ENCODE measurements at regions not wholly inside any gene's neighbourhood (a gene's known extent, or its start where the extent isn't known, plus 50 kb on each side); places are given as distances from the start of the nearest gene placed in this dataset.
A peak's percentile ranks its signal among the peaks of the same experiment; 100 is the strongest.
"Not testable (repeated sequence)": the region's sequence is repeated elsewhere in the genome, so short reads cannot be mapped to it uniquely, and the experiment has no call there.

DNA sequence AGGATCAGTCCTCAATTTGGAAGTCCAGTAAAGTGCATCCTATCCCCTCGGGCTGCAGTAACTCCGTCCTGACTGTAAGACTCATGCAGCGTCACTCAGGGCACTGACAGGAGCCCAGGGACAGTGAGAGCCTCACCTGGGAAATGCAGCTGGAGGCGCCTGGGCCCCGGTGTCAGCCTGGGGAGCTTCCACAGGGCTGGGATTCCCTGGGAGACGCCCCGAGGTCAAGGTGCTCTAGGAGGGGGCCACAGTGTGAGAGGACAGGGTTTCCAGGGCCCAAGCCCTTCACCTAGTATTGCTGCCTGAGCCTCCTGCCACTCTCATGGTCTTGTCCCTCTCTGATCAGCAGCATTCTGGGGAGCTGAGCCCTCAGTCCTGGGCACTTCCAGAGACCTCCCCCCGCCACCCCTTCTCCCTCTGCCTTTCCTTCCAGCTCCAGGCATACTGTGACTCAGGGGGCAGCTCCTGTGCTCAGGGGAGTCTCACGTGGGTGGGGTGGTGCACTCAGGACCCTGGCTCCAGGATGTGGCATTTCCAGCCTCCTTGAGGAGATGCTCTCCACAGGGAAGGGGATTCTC, 99.1 kb upstream of the IGLL5 start:
- ATAC-seq (peak; percentile 30), DNase-seq (ENCODE audit: low spot score) (no peak)
- intact Hi-C loops (cut with DNase I) = no loop called here

DNA sequence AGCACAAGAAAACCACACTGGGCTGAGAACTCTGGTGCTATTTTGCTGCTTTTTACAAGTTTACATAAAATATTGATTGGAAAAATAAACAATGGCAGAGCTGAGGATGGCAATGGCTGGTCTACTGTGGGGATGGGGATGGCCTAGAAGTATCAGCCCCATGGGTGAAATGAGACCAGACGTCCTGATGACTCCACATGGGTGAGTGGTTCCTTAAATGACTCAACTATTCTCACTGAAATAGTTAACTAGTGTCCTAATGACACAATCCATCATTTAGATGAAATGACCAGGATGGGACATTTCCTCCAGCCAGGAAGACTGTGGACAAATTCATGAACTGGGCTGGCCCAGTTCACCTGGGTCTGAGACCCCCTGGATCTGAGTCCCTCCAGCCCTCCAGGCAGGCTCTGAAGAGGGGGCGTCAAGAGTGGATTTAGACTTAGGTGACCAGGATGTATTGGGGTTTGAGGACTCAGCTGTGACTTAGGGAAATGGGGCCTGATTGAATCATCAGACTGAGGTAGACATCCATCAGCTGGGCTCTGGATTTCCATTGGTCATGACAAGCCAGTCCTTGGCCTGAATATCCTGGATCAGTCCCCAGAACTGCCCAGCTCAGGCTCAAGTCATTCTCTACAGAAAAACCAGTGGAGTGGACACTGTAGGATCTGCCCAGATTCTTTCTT, 98.2 kb upstream of the IGLL5 start:
- DNase-seq (ENCODE audit: low spot score) (no peak), ATAC-seq (no peak)
- intact Hi-C loops (cut with DNase I) = no loop called here

DNA sequence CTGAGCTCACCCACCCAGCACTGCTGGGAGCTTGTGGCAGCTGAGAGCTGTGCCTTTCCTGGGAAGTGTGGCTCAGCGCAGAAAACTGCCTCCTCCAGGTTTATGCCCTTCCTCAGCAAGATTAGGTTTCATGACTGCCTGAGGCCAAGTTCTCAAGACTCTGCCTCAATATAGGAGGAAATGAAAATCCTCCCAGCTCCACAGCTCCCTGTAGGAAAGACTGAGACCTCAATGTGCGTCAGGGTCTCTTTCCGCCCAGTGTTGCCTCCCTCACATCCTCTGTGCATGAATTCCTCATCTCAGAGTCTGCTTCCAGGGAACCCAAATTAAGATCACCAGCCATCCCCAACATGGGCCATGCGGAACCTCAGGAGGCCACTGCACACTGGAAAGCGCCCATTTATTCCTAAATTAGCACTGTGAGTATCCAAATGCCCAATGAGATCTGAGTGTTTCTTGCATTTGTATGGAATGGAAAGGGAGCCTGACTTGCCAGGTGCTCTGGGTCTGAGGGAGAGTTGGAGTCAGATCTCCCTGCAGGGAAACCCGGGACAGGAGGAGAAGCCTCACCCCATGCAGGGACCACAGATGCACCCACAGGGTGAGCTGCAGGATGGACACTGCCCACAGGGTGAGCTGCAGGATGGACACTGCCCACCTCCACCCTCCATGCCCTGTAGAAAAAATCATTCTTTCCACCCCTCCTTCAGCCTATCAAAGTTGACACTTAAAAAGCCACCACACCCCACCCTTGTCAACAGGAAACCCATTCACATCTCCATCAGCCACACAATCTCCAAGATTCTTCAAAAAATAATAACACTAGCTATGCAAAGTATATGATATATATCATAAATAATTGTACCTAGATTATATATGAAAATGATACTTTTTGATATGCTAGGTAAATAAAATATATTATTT, 97.4 kb upstream of the IGLL5 start:
- intact Hi-C loops (cut with DNase I) = no loop called here
- ATAC-seq (no peak), DNase-seq (ENCODE audit: low spot score) (no peak)

DNA sequence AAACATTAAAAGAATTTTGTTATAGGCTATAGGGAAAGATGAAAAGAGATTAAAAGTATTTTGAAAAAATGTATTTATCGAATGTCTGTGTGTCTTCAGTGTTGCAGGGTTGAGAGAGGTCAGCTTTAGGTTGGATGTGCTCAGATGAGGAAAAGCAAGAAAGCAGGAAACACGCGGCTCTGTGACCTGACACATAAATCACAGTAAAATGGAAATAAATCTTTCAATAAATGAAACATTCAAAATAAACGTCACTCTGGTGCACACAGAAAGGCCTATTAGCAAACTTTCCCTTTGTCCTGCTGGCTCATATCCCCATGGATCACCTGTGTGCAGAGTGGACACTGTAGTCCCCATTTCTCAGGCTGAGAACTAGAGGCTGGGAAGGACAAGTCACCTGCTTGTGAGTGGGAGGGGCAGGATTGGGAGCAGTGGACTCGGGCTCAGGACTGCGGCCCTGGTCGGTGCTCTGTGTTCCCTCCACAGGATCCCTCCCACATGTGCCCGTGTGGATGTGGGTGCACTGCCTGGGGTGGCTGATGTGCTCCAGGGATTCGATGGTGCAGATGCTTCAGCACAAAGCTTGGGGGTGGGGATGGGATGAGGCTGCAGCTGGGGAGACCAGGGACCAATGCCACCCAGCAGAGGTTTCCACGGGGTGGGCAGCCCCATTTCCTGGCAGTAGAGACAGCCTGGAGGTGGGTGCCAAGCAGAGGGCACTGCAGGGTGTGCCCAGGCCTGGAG, 96.0 kb upstream of the IGLL5 start:
- ATAC-seq (no peak), DNase-seq (ENCODE audit: low spot score) (no peak)
- intact Hi-C loops (cut with DNase I) = no loop called here

DNA sequence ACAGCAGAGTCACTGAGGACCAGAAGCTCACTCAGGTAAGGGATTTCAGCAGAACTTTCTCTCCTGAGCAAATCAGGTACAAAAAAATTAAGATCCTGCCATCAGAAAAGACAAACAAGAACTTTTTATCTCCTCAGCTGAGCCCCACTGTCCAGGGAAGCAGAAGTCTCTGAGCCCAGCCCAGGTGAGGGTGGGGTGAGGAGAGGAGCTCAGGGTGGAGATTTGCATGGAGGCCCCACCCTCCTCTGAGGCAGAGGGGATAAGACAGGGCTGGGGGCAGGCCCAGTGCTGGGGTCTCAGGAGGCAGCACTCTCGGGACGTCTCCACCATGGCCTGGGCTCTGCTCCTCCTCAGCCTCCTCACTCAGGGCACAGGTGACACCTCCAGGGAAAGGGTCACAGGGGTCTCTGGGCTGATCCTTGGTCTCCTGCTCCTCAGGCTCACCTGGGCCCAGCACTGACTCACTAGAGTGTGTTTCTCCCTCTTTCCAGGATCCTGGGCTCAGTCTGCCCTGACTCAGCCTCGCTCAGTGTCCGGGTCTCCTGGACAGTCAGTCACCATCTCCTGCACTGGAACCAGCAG, 95.3 kb upstream of the IGLL5 start:
- ATAC-seq; DNase-seq (ENCODE audit: low spot score); intact Hi-C loops (cut with DNase I): not testable (repeated sequence)

DNA sequence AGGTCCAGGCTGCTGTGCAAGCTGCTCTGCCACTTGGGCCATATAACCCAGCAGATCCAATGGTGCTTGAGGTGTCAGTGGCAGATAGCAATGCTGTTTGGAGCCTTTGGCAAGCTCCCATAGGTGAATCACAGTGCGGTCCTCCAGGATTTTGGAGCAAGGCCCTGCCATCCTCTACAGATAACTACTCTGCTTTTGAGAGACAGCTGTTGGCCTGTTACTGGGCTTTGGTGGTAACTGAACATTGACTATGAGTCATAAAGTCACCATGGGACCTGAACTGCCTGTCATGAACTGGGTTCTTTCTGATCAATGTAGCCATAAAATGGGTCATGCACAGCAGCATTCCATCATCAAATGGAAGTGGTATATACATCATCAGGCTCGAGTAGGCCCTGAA, 92.0 kb upstream of the IGLL5 start:
- peak; percentile 31 for DNase-seq (ENCODE audit: low spot score)
- ATAC-seq; intact Hi-C loops (cut with DNase I): not testable (repeated sequence)

DNA sequence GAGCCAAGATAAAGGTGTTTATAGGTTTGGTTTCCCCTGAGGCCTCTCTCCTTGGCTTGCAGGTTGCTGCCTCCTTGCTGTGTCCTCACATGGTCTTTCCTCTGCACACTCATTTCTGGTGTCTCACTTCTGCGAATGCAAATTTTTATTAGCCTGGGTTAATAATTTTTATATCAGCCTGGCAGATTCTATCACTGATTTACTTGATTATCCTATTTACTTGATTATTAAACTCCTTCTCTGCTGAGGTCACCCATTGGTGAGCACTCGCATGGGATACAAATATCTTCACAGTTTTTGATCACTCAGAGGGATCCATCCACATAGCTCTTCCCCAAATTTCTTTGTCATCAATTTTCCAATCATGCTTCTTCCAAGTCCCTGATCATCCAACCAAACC, 90.9 kb upstream of the IGLL5 start:
- ATAC-seq = no peak
- no peak for DNase-seq (ENCODE audit: low spot score)
- intact Hi-C loops (cut with DNase I) = no loop called here

DNA sequence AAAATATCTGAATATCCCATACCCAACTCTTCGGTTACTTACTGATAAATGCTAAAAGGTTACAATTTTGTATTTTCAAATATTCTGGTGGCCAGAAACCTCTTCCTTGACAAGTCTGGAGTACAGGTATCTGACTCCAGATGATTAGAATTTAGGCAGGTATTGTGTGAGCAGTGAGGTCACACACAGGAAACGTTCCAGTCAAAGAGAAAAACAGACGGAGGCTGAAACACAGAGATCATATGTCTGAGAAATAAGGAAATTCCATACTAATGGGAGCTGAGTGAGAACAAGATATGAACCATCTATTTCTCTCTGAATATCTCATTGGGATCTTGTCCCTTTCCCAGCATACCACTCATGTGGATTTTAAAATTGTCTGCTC, 89.4 kb upstream of the IGLL5 start:
- DNase-seq (ENCODE audit: low spot score) (no peak), ATAC-seq (no peak)
- intact Hi-C loops (cut with DNase I) = no loop called here

DNA sequence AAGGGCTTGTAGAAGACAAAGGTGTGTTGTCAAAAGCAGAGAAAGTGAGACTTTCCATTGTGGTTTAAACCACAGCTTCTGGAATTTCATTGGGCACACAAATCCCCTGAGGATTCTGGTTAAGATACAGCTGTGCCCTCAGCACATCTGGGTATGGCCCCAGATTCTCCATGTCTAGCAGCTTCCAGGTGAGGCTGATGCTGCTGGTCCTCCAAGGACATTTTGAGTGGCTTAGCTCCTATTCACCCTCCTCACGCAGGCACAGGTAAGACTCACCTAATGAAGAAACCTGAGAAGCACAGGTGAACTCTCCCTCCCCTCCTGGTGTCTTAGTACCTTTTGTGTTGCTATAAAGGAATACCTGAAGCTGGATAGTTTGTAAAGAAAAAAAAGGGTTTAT, 88.9 kb upstream of the IGLL5 start:
- ATAC-seq (no peak), DNase-seq (ENCODE audit: low spot score) (no peak)
- intact Hi-C loops (cut with DNase I) = no loop called here

DNA sequence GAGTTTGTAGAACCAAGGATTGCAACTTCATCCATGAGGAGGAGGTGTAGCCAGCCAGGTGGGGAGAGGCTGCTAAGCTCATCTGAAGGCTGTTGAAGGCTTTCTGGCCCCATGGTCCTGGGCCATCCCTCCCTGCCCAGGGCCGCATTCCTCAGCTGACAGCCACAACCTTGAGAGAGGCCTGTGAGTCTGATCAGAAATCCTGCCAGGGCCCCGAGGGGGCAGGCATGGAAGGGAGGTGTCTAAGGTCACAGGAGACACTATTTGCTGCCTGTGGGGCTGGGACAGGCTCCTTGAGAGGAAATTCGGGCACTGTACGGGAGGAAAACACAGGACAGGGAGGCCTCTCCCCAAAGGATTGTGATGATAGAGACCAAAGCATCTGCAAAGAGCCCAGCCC, 88.1 kb upstream of the IGLL5 start:
- ATAC-seq = no peak
- intact Hi-C loops (cut with DNase I) = no loop called here
- no peak for DNase-seq (ENCODE audit: low spot score)

DNA sequence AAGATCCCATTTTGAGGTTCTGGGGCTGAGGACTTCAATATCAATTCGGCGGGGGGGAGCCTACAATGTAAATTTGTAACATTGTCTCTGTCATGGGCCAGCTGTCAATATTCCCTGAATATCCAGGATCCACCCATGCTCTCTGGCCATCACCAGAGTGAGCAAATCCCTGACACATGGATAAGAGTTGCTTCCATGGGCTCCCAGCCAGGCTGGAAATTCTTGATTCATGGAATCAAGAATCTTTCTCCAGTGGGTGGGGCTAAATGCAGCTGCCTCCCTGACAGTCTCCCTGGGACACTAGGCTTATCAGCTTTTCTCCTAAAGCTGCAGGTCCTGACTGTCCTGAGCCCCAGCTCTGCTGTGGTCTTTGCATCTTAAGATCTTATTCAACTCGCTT, 86.9 kb upstream of the IGLL5 start:
- DNase-seq (ENCODE audit: low spot score) = no peak
- intact Hi-C loops (cut with DNase I) = no loop called here
- ATAC-seq = peak; percentile 24

DNA sequence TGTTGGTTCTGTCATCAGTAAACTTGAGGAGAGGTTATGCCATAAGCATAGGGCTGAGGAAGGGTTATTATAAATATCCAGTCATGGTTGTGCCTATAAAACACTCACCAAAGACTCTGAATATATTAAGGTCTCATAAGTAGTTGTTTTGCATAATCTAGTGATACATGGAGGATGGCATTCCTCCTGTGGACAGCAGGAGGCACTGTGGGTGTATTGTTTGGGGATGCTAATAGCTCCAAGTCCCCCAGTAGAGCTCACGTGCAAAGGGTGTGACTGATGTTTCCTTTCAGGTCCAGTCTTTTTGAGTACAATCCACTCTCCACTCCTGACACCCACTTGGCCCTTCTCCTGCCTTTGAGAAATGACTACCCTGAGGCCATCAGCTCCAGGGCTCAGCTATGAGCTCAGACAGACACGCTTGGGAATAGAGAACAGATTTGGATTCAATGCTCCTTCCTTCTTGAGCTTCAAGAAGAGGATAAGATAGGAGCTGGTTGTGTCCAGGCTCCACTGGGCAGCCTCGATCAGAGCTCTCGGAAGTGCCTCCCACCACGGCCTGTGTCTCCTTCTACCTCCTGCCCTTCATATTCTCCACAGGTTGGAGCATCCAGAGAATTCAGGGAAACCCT, 85.2 kb upstream of the IGLL5 start:
- intact Hi-C loops (cut with DNase I) = no loop called here
- DNase-seq (ENCODE audit: low spot score) = no peak

DNA sequence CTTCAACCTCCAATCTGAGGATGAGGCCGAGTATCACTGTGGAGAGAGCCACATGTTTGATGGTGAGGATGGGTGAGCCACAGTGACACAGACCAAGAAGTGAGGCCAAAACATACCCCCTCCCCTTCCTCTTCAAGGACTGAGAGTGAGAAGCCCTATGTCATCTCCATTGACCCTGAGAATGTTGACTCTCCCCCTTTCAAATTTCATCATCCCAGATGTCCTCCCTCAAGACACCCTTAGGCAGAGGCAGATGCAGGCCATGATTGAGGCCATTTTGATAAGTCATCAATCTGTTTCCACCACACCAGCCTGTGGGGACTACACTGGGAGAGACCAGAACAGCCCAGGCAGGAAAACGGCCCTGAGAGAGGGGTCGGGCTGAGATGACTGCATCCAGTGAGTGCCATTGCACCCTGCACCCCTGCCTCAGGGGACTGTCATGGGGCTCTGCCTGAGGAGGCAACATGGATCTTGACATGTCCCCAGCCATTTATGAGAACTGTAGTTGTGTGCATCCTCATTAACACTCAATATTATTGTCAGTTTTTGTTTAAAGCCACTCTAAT, 84.2 kb upstream of the IGLL5 start:
- DNase-seq (ENCODE audit: low spot score) = no peak
- intact Hi-C loops (cut with DNase I) = no loop called here
- ATAC-seq = no peak

More for the DNA sequence above, 85.2 kb upstream of the IGLL5 start:
- ATAC-seq = no peak

DNA sequence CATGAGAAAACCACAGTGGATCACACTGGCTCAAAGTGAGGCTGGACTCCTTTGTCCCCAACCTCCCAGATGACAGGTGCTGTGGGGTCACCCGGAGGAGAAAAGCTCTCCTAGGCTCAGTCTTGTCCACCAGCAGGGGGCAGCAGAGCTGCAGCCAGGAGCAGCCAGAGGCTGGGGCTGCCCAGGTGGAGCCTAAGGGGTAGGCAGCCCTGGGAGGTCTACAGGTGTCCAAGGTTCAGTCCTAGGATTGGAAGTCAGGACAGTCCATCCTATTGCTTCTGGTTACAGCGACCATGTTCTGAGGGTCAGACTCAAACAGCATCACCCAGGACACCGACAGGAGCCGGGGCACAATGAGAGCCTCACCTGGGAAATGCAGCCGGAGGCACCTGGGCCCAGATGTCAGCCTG, 77.6 kb upstream of the IGLL5 start:
- intact Hi-C loops (cut with DNase I) = no loop called here
- DNase-seq (ENCODE audit: low spot score) (peak; percentile 78), ATAC-seq (no peak)

DNA sequence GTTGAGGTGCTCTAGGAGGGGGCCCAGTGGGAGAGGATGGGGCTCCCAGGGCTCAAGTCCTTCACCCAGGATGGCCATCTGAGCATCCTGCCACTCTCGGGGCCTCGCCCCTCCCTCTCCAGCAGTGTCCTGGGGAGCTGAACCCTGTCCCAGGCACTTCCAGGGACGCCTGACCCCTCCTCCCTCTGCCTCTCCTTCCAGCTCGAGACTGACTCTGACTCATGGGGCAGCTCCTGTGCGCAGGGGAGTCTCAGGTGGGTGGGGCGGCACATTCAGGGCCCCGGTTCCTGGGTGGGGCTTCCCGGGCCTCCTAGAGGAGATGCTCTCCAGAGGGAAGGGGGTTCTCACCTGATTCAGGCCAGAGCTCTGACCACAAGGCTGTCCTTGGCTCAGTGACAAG, 77.1 kb upstream of the IGLL5 start:
- intact Hi-C loops (cut with DNase I) = no loop called here
- no peak for ATAC-seq

DNA sequence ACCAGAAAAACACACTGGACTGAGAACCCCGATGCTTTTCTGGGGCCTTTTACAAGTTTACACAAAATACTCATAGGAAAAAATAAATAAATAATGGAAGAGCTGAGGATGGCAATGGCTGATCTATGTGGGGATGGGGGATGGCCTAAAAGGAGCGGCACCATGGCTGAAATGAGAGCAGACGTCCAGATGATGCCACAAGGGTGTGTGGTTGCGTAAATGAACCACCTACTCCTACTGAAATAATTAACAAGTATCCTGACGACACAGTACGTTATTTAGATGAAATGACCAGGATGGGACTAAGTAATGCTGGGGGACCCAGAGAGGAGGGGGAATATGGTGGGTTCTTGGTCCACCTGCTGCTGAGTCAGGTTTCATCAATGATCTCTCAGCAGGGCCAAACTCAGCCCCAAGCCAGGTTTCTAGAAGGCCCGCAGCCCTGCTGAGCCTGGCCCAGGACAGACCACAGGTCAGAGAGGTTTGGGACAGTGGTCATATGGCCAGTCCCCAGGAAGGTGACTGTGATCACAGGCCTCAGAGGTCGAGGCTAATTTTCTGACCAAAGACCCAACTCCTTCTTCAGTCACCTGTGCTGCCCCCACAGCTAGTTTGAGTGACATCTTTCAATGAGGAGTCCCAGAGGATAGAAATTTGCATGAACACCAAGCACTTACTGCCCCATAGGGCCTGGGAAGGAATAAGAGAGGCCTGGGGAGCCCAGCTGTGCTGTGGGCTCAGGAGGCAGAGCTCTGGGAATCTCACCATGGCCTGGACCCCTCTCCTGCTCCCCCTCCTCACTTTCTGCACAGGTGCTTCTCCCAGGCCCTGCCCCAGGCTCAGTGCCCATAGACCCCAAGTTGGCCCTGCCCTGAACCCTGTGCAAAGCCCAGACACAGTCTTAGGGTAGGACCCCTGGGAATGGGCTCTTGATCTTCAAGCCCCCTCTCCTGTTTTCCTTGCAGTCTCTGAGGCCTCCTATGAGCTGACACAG, 76.3 kb upstream of the IGLL5 start:
- no peak for DNase-seq (ENCODE audit: low spot score)
- intact Hi-C loops (cut with DNase I) = no loop called here
- no peak for ATAC-seq

More for the DNA sequence above, 77.1 kb upstream of the IGLL5 start:
- DNase-seq (ENCODE audit: low spot score) = no peak
